Dermis blood vessel endothelial cell (primary cell): ENCODE measurements at regions not wholly inside any gene's neighbourhood (a gene's known extent, or its start where the extent isn't known, plus 50 kb on each side); places are given as distances from the start of the nearest gene placed in this dataset.
A peak's percentile ranks its signal among the peaks of the same experiment; 100 is the strongest.

Experiments
- DNase-seq: peaks from one replicate; pipeline ENCODE4 v3.0.0; 2010

- no peak for DNase-seq
Measured at GRCh38 chr9:134214386-134214765, 50.0 kb upstream of the RNU6ATAC start.

- DNase-seq = no peak
Measured at GRCh38 chr9:134214766-134215419, 50.5 kb upstream of the RNU6ATAC start.

- no peak for DNase-seq
Measured at GRCh38 chr9:134215420-134215698, 51.0 kb upstream of the RNU6ATAC start.

- DNase-seq = peak; percentile 42
Measured at GRCh38 chr9:134215699-134216448, 51.5 kb upstream of the RNU6ATAC start.

- DNase-seq = no peak
Measured at GRCh38 chr9:134216449-134216951, 52.1 kb upstream of the RNU6ATAC start.

GRCh38 chr9:134216961-134217360 is 52.6 kb upstream of the RNU6ATAC start:
- no peak for DNase-seq

GRCh38 chr9:134217431-134218210 is 53.3 kb upstream of the RNU6ATAC start:
- DNase-seq = peak; percentile 10

- DNase-seq = no peak
Measured at GRCh38 chr9:134218230-134218629, 53.9 kb upstream of the RNU6ATAC start.

GRCh38 chr9:134219646-134220060 is 55.3 kb upstream of the RNU6ATAC start:
- no peak for DNase-seq

- no peak for DNase-seq
Measured at GRCh38 chr9:134220311-134220710, 55.9 kb upstream of the RNU6ATAC start.

- no peak for DNase-seq
Measured at GRCh38 chr9:134221273-134222017, 57.1 kb upstream of the RNU6ATAC start.

- no peak for DNase-seq
Measured at GRCh38 chr9:134222018-134222573, 57.7 kb upstream of the RNU6ATAC start.

- no peak for DNase-seq
Measured at GRCh38 chr9:134223091-134223490, 58.7 kb upstream of the RNU6ATAC start.

- no peak for DNase-seq
Measured at GRCh38 chr9:134223591-134224122, 59.3 kb upstream of the RNU6ATAC start.

- no peak for DNase-seq
Measured at GRCh38 chr9:134224127-134224526, 59.8 kb upstream of the RNU6ATAC start.

- DNase-seq = no peak
Measured at GRCh38 chr9:134224567-134225093, 60.3 kb upstream of the RNU6ATAC start.

GRCh38 chr9:134225186-134225585 is 60.8 kb upstream of the RNU6ATAC start:
- DNase-seq = no peak

- no peak for DNase-seq
Measured at GRCh38 chr9:134225816-134226215, 61.5 kb upstream of the RNU6ATAC start.

GRCh38 chr9:134226221-134226930 is 62.0 kb upstream of the RNU6ATAC start:
- no peak for DNase-seq

GRCh38 chr9:134227451-134228411 is 63.4 kb upstream of the RNU6ATAC start:
- DNase-seq = no peak
